ENCODE measurements at regions not wholly inside any gene's neighbourhood (a gene's known extent, or its start where the extent isn't known, plus 50 kb on each side); places are given as distances from the start of the nearest gene placed in this dataset.

- no peak overlapping the region for H3K27ac ChIP-seq
- in situ Hi-C loops (cut with HindIII; ENCODE audit: low pct_ligation_motif_present, low sequenced_read_pairs): no loop called here
- no peaks in the 10 kb centered on the region for H3K36me3 ChIP-seq (replicated peaks)
- no peak for DNase-seq
- no peak overlapping the region for H3K4me3 ChIP-seq (ENCODE audit: low read depth, low read length)
- TF ChIP-seq CTCF (IDR thresholded peaks at IDR 0.05; ENCODE audit: low read depth, low read length, missing control alignments): no peak
- no peaks in the 10 kb centered on the region for H3K27me3 ChIP-seq (replicated peaks)
These were observed 757.5 kb upstream of the COBL start for GRCh38 chr7:52074071-52074470.

GRCh38 chr7:52071744-52072143 is 755.1 kb upstream of the COBL start:
- no peak for DNase-seq
- in situ Hi-C loops (cut with HindIII; ENCODE audit: low pct_ligation_motif_present, low sequenced_read_pairs): no loop called here
- TF ChIP-seq CTCF (IDR thresholded peaks at IDR 0.05; ENCODE audit: low read depth, low read length, missing control alignments): no peak
- no peaks in the 10 kb centered on the region for H3K27me3 ChIP-seq (replicated peaks)
- H3K36me3 ChIP-seq (replicated peaks): no peaks in the 10 kb centered on the region
- no peak overlapping the region for H3K4me3 ChIP-seq (ENCODE audit: low read depth, low read length)
- no peak overlapping the region for H3K27ac ChIP-seq

GRCh38 chr7:52064493-52064892 is 747.9 kb upstream of the COBL start:
- no peak overlapping the region for H3K4me3 ChIP-seq (ENCODE audit: low read depth, low read length)
- no peaks in the 10 kb centered on the region for H3K27me3 ChIP-seq (replicated peaks)
- in situ Hi-C loops (cut with HindIII; ENCODE audit: low pct_ligation_motif_present, low sequenced_read_pairs): no loop called here
- DNase-seq: no peak
- no peak overlapping the region for H3K27ac ChIP-seq
- no peak for TF ChIP-seq CTCF (IDR thresholded peaks at IDR 0.05; ENCODE audit: low read depth, low read length, missing control alignments)
- no peaks in the 10 kb centered on the region for H3K36me3 ChIP-seq (replicated peaks)

- Histone ChIP-seq H3K27me3 (replicated peaks) (no peaks in the 10 kb centered on the region), H3K36me3 (replicated peaks) (no peaks in the 10 kb centered on the region), H3K4me3 (ENCODE audit: low read depth, low read length) (no peak overlapping the region), H3K27ac (no peak overlapping the region)
- no peak for TF ChIP-seq CTCF (IDR thresholded peaks at IDR 0.05; ENCODE audit: low read depth, low read length, missing control alignments)
- in situ Hi-C loops (cut with HindIII; ENCODE audit: low pct_ligation_motif_present, low sequenced_read_pairs): no loop called here
- DNase-seq: no peak
These were observed 745.1 kb upstream of the COBL start for GRCh38 chr7:52061666-52062065.

- DNase-seq: no peak
- no peak for TF ChIP-seq CTCF (IDR thresholded peaks at IDR 0.05; ENCODE audit: low read depth, low read length, missing control alignments)
- H3K4me3 ChIP-seq (ENCODE audit: low read depth, low read length): no peak overlapping the region
- H3K27ac ChIP-seq: no peak overlapping the region
- no peaks in the 10 kb centered on the region for H3K36me3 ChIP-seq (replicated peaks)
- in situ Hi-C loops (cut with HindIII; ENCODE audit: low pct_ligation_motif_present, low sequenced_read_pairs): no loop called here
- no peaks in the 10 kb centered on the region for H3K27me3 ChIP-seq (replicated peaks)
These were observed 736.9 kb upstream of the COBL start for GRCh38 chr7:52053525-52053924.

- Histone ChIP-seq H3K27ac (no peak overlapping the region), H3K27me3 (replicated peaks) (no peaks in the 10 kb centered on the region), H3K4me3 (ENCODE audit: low read depth, low read length) (no peak overlapping the region), H3K36me3 (replicated peaks) (no peaks in the 10 kb centered on the region)
- no peak for DNase-seq
- TF ChIP-seq CTCF (IDR thresholded peaks at IDR 0.05; ENCODE audit: low read depth, low read length, missing control alignments): no peak
- in situ Hi-C loops (cut with HindIII; ENCODE audit: low pct_ligation_motif_present, low sequenced_read_pairs): no loop called here
These were observed 714.1 kb upstream of the COBL start for GRCh38 chr7:52030722-52031121.

Measured in brain microvascular endothelial cell (primary cell).